CD1c-positive myeloid dendritic cell (primary cell): ENCODE measurements at regions not wholly inside any gene's neighbourhood (a gene's known extent, or its start where the extent isn't known, plus 50 kb on each side); places are given as distances from the start of the nearest gene placed in this dataset.
A peak's percentile ranks its signal among the peaks of the same experiment; 100 is the strongest.

Source experiments
- DNase-seq: peaks from one replicate; pipeline ENCODE4 v3.0.0-alpha.2; 2016; ENCODE audit errors: extremely low spot score

DNA sequence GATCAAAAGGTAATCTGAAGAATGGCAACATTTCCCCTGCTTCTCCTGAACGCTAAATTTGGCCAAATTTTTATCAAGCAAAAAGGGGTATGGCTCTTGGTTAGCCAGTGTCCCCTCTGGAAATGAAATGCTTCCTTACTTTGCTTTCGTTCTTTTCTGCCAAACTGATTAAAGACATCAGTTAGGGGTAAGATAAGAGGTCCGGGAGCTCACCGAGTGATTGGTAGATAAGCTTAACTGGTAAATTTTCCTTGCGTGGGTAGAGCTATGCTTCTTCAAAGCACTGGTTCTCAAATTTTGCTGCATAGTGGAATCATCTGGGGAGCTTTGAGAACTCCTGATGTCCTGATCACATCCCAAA is 62.7 kb upstream of the MAPRE2 start:
- peak; percentile 48 for DNase-seq

DNA sequence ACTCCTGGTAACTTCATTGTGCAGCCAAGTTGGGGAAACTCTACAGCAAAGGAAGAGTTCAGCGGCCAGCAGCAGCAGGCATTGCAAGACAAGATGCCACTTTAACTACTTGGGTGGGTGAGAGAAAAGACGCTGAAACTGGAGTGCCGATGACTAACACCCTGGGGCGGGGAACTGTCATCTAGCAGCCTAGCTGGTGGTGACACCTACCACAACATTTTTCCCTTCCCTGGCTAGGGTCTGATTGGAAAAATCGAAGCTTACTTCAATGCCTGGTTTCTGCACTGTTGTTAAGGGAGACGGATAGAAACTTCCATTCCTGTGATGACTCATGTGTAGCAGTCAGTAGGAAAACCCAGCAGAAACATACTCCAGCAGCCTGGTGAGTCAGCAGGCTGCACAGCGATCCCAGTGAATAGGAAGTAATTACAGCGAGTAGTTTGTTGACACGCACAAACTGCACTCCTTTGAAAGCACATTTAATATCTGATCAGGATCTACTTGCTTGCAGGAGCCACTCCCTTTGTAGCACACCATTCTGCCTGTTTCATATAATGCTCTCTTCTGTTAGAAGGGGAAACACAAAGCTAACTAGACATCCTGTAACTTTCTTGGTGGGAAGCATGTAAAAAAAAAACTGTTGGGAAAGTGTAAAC is 62.1 kb upstream of the MAPRE2 start:
- peak; percentile 88 for DNase-seq

DNA sequence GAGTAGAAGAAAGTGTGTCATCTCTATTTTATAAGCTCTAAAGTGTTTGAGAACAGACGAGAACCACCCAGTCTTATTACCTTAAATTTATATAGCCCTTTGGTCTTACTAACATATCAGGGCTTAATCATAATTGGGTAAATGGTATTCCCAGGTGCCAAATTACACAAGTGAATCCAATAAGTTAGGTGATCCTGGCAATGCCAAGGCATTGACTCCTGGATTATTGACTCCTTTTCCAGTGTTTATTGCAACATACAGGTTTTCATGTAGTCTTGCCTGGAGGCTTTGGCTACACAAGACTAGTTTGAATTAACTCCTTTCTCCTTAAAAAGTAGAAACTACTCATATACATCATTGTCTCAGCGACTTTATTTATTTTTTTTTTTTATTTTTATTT is 59.7 kb upstream of the MAPRE2 start:
- DNase-seq = no peak

DNA sequence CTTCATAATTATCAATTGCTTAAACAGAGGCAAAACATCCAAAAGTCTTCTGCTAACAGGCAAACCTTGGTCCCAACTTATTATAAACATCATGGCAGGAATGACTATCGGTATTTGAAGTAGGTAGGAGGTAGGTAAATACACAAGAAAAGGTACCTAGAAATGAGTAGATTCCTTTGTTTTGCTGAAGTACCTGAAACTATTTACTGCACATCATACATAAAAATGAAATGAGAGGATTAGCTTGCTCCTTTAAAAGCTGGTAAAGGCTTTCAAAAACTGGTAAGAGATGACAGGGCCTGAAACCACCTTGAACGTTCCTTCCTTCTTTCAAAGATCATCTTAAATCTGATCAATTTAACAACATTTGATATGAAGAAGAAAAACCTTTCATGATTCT is 55.2 kb upstream of the MAPRE2 start:
- DNase-seq = no peak

DNA sequence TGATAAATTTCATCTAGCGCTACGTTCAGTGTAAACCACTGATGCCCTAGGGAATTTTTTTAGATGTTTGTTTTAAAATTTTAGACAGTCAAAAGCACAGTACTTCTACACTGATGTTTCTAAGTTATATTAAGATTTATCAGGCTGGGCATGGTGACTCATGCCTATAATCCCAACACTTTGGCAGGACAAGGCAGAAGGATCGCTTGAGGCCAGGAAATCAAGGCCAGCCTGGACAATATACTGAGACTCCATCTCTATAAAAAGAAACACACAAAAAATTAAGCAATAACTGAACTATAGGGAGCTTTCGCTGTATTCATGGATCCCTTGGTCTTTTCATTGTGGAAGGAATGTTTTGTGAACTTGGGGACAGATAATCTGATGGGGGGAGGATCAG is 50.6 kb upstream of the MAPRE2 start:
- no peak for DNase-seq

DNA sequence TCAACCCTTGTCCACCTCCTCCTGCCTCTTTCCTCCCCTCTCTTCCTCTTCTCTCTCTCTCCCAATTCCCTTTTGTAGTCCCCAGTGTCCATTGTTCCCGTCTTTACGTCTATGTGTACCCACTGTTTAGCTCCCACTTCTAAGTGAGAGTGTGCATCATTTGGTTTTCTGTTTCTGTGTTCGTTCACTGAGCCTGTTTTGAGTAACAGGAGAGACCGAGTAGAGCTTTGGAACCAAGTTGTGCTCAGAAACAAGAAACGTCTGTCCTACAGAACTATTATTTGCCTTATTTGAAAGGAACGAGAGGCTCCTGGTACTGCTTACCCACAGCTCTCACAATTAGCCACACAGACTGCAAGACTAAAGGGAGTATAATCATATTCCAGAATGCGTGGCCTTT is 50.1 kb upstream of the MAPRE2 start:
- DNase-seq = no peak
